T-helper 1 cell treated with Interleukin-12 subunit alpha and Interleukin-12 subunit beta and Interleukin-4 antibody, amounts not matched to agents 30 μg/mL and 1 μg/mL, for 36 hours (primary cell): ENCODE measurements at regions not wholly inside any gene's neighbourhood (a gene's known extent, or its start where the extent isn't known, plus 50 kb on each side); places are given as distances from the start of the nearest gene placed in this dataset.
"Not testable (repeated sequence)": the region's sequence is repeated elsewhere in the genome, so short reads cannot be mapped to it uniquely, and the experiment has no call there.

Experiments
- H3K27ac Mint-ChIP-seq: one replicate; pipeline ENCODE4 v1.8.0; 2021; ENCODE audit warnings: mild to moderate bottlenecking, mixed read lengths
- H3K27me3 Mint-ChIP-seq: one replicate; pipeline ENCODE4 v1.8.0; 2021; ENCODE audit warnings: low read depth, mixed read lengths
- H3K36me3 Mint-ChIP-seq: one replicate; pipeline ENCODE4 v1.8.0; 2021; ENCODE audit warnings: low read depth, mixed read lengths
- H3K4me1 Mint-ChIP-seq: one replicate; pipeline ENCODE4 v1.8.0; 2021; ENCODE audit warnings: low read depth, mixed read lengths
- H3K4me3 Mint-ChIP-seq: one replicate; pipeline ENCODE4 v1.8.0; 2021; ENCODE audit warnings: mild to moderate bottlenecking, moderate library complexity, mixed read lengths
- H3K9me3 Mint-ChIP-seq: one replicate; pipeline ENCODE4 v1.8.0; 2021; ENCODE audit warnings: mixed read lengths

GRCh38 chr10:28878236-28878970 lies 201.1 kb downstream of the BAMBI start:
- H3K4me1 Mint-ChIP-seq: no peaks in the 10 kb centered on the region
- H3K36me3 Mint-ChIP-seq: no peaks in the 10 kb centered on the region
- H3K27ac Mint-ChIP-seq: no peak overlapping the region
- H3K9me3 Mint-ChIP-seq: no peaks in the 10 kb centered on the region
- H3K4me3 Mint-ChIP-seq: no peak overlapping the region
- H3K27me3 Mint-ChIP-seq: no peaks in the 10 kb centered on the region

- H3K4me1 Mint-ChIP-seq: no peaks in the 10 kb centered on the region
- H3K36me3 Mint-ChIP-seq: no peaks in the 10 kb centered on the region
- no peak overlapping the region for H3K4me3 Mint-ChIP-seq
- H3K27ac Mint-ChIP-seq: no peak overlapping the region
- H3K27me3 Mint-ChIP-seq: no peaks in the 10 kb centered on the region
- no peaks in the 10 kb centered on the region for H3K9me3 Mint-ChIP-seq
These were observed 201.9 kb downstream of the BAMBI start for GRCh38 chr10:28879246-28879645.

- Mint-ChIP-seq H3K27ac (no peak overlapping the region), H3K4me3 (no peak overlapping the region), H3K27me3 (no peaks in the 10 kb centered on the region)
These were observed 202.8 kb downstream of the BAMBI start for GRCh38 chr10:28879875-28880682.

GRCh38 chr10:28880683-28880950 lies 203.3 kb downstream of the BAMBI start:
- H3K27ac Mint-ChIP-seq: no peak overlapping the region
- H3K4me1 Mint-ChIP-seq: no peaks in the 10 kb centered on the region
- H3K4me3 Mint-ChIP-seq: no peak overlapping the region
- H3K36me3 Mint-ChIP-seq: no peaks in the 10 kb centered on the region
- H3K9me3 Mint-ChIP-seq: no peaks in the 10 kb centered on the region
- H3K27me3 Mint-ChIP-seq: no peaks in the 10 kb centered on the region

More at GRCh38 chr10:28879875-28880682, 202.8 kb downstream of the BAMBI start:
- no peaks in the 10 kb centered on the region for H3K9me3 Mint-ChIP-seq
- H3K4me1 Mint-ChIP-seq: no peaks in the 10 kb centered on the region
- no peaks in the 10 kb centered on the region for H3K36me3 Mint-ChIP-seq

- H3K36me3 Mint-ChIP-seq: no peaks in the 10 kb centered on the region
- H3K4me3 Mint-ChIP-seq: no peak overlapping the region
- no peaks in the 10 kb centered on the region for H3K27me3 Mint-ChIP-seq
- H3K4me1 Mint-ChIP-seq: no peaks in the 10 kb centered on the region
- H3K27ac Mint-ChIP-seq: no peak overlapping the region
- no peaks in the 10 kb centered on the region for H3K9me3 Mint-ChIP-seq
These were observed 204.0 kb downstream of the BAMBI start for GRCh38 chr10:28881171-28881882.

- no peak overlapping the region for H3K4me3 Mint-ChIP-seq
- no peaks in the 10 kb centered on the region for H3K4me1 Mint-ChIP-seq
- no peaks in the 10 kb centered on the region for H3K9me3 Mint-ChIP-seq
- no peaks in the 10 kb centered on the region for H3K27me3 Mint-ChIP-seq
- H3K36me3 Mint-ChIP-seq: no peaks in the 10 kb centered on the region
- no peak overlapping the region for H3K27ac Mint-ChIP-seq
These were observed 206.6 kb downstream of the BAMBI start for GRCh38 chr10:28883741-28884423.

- no peaks in the 10 kb centered on the region for H3K27me3 Mint-ChIP-seq
- H3K4me3 Mint-ChIP-seq: no peak overlapping the region
- no peaks in the 10 kb centered on the region for H3K9me3 Mint-ChIP-seq
- H3K27ac Mint-ChIP-seq: no peak overlapping the region
- no peaks in the 10 kb centered on the region for H3K36me3 Mint-ChIP-seq
- H3K4me1 Mint-ChIP-seq: no peaks in the 10 kb centered on the region
These were observed 213.0 kb downstream of the BAMBI start for GRCh38 chr10:28890121-28890950.

GRCh38 chr10:28891058-28891713 lies 213.9 kb downstream of the BAMBI start:
- H3K27ac Mint-ChIP-seq: no peak overlapping the region
- H3K4me3 Mint-ChIP-seq: no peak overlapping the region
- no peaks in the 10 kb centered on the region for H3K27me3 Mint-ChIP-seq
- H3K9me3 Mint-ChIP-seq: no peaks in the 10 kb centered on the region
- no peaks in the 10 kb centered on the region for H3K36me3 Mint-ChIP-seq
- no peaks in the 10 kb centered on the region for H3K4me1 Mint-ChIP-seq

- no peaks in the 10 kb centered on the region for H3K4me1 Mint-ChIP-seq
- H3K9me3 Mint-ChIP-seq: no peaks in the 10 kb centered on the region
- H3K4me3 Mint-ChIP-seq: no peak overlapping the region
- no peaks in the 10 kb centered on the region for H3K36me3 Mint-ChIP-seq
- no peaks in the 10 kb centered on the region for H3K27me3 Mint-ChIP-seq
- no peak overlapping the region for H3K27ac Mint-ChIP-seq
These were observed 215.7 kb downstream of the BAMBI start for GRCh38 chr10:28892818-28893547.

- Mint-ChIP-seq H3K4me1 (no peaks in the 10 kb centered on the region), H3K36me3 (no peaks in the 10 kb centered on the region), H3K27me3 (no peaks in the 10 kb centered on the region), H3K27ac (no peak overlapping the region), H3K4me3 (no peak overlapping the region), H3K9me3 (no peaks in the 10 kb centered on the region)
These were observed 216.8 kb downstream of the BAMBI start for GRCh38 chr10:28894146-28894545.

GRCh38 chr10:28895671-28896070 lies 218.3 kb downstream of the BAMBI start:
- H3K27me3 Mint-ChIP-seq, H3K4me3 Mint-ChIP-seq, H3K36me3 Mint-ChIP-seq, H3K9me3 Mint-ChIP-seq, H3K27ac Mint-ChIP-seq, H3K4me1 Mint-ChIP-seq: not testable (repeated sequence)

GRCh38 chr10:28896791-28897409 lies 219.6 kb downstream of the BAMBI start:
- H3K27me3 Mint-ChIP-seq, H3K27ac Mint-ChIP-seq, H3K4me1 Mint-ChIP-seq: not testable (repeated sequence)

More at GRCh38 chr10:28896791-28897409, 219.6 kb downstream of the BAMBI start:
- H3K9me3 Mint-ChIP-seq, H3K36me3 Mint-ChIP-seq, H3K4me3 Mint-ChIP-seq: not testable (repeated sequence)
